ENCODE measurements at regions not wholly inside any gene's neighbourhood (a gene's known extent, or its start where the extent isn't known, plus 50 kb on each side); places are given as distances from the start of the nearest gene placed in this dataset.

GRCh38 chr6:133759524-133759923 lies 129.4 kb upstream of the TCF21 start:
- no peak overlapping the region for H3K4me3 ChIP-seq (replicated peaks in 1 of 3)
- H3K9me3 ChIP-seq: no peaks in the 10 kb centered on the region
- TF ChIP-seq POLR2A (IDR thresholded peaks at IDR 0.05) (no peak), CTCF (IDR thresholded peaks at IDR 0.05) (no peak)
- no peaks in the 10 kb centered on the region for H3K4me1 ChIP-seq
- DNase-seq: no peak
- 87 to 91% methylated on average over 7 of the region's 7 CpGs for WGBS, 2 donors
- no peaks in the 10 kb centered on the region for H3K27me3 ChIP-seq
- no peak overlapping the region for H3K27ac ChIP-seq
- H3K36me3 ChIP-seq: no peaks in the 10 kb centered on the region
- intact Hi-C loops (cut with DNase I): no loop called here

DNA sequence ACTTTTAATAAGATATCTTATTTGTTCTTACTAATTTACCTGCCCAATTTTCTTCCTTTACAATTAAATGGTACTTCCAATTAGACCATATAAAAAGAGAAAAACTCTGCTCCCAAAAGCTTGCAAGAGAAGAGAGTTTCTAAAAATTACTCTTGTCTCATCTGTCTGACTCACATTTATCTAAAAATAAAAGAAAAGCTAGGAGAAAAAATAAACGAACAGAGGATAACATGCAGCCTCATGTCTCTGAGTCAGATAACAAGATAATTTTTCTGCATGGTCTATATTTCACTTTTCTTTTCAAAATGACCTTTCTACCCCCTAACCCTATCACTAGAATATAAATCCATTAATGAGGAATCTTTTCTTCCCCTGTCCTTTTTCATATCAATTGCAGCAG lies 127.2 kb upstream of the TCF21 start:
- Histone ChIP-seq H3K36me3 (no peaks in the 10 kb centered on the region), H3K27ac (peak overlapping the region in 1 of 3 donors; percentile 3), H3K4me1 (no peaks in the 10 kb centered on the region), H3K4me3 (replicated peaks in 1 of 3) (no peak overlapping the region), H3K27me3 (no peaks in the 10 kb centered on the region), H3K9me3 (no peaks in the 10 kb centered on the region)
- TF ChIP-seq POLR2A (IDR thresholded peaks at IDR 0.05): no peak
- no peak for TF ChIP-seq CTCF (IDR thresholded peaks at IDR 0.05)
- intact Hi-C loops (cut with DNase I): no loop called here
- 54 to 56% methylated on average over 1 of the region's 1 CpG for WGBS, 2 donors
- no peak for DNase-seq

GRCh38 chr6:133764008-133764753 lies 124.7 kb upstream of the TCF21 start:
- no peaks in the 10 kb centered on the region for H3K27me3 ChIP-seq
- H3K36me3 ChIP-seq: no peaks in the 10 kb centered on the region
- DNase-seq: no peak
- no peaks in the 10 kb centered on the region for H3K4me1 ChIP-seq
- WGBS, 2 donors: 57 to 64% methylated on average over 2 of the region's 2 CpGs
- intact Hi-C loops (cut with DNase I): no loop called here
- H3K9me3 ChIP-seq: no peaks in the 10 kb centered on the region
- peak overlapping the region in 1 of 3 donors; percentile 48 for H3K27ac ChIP-seq
- no peak overlapping the region for H3K4me3 ChIP-seq (replicated peaks in 1 of 3)
- no peak for TF ChIP-seq POLR2A (IDR thresholded peaks at IDR 0.05)
- TF ChIP-seq CTCF (IDR thresholded peaks at IDR 0.05): no peak

GRCh38 chr6:133764754-133765208 lies 124.1 kb upstream of the TCF21 start:
- Histone ChIP-seq H3K27me3 (no peaks in the 10 kb centered on the region), H3K4me1 (no peaks in the 10 kb centered on the region), H3K27ac (no peak overlapping the region), H3K4me3 (replicated peaks in 1 of 3) (no peak overlapping the region), H3K9me3 (no peaks in the 10 kb centered on the region), H3K36me3 (no peaks in the 10 kb centered on the region)
- intact Hi-C loops (cut with DNase I): no loop called here
- no peak for DNase-seq
- 17 to 31% methylated on average over 2 of the region's 2 CpGs for WGBS, 2 donors
- TF ChIP-seq POLR2A (IDR thresholded peaks at IDR 0.05): no peak
- no peak for TF ChIP-seq CTCF (IDR thresholded peaks at IDR 0.05)

- H3K27me3 ChIP-seq: no peaks in the 10 kb centered on the region
- WGBS, 2 donors: 78 to 81% methylated on average over 3 of the region's 3 CpGs
- H3K4me3 ChIP-seq (replicated peaks in 1 of 3): no peak overlapping the region
- no peaks in the 10 kb centered on the region for H3K4me1 ChIP-seq
- no peak for TF ChIP-seq CTCF (IDR thresholded peaks at IDR 0.05)
- TF ChIP-seq POLR2A (IDR thresholded peaks at IDR 0.05): no peak
- H3K36me3 ChIP-seq: no peaks in the 10 kb centered on the region
- H3K27ac ChIP-seq: no peak overlapping the region
- intact Hi-C loops (cut with DNase I): no loop called here
- no peaks in the 10 kb centered on the region for H3K9me3 ChIP-seq
- DNase-seq: no peak
Measured at GRCh38 chr6:133767357-133767970, 121.4 kb upstream of the TCF21 start.
